ENCODE measurements at regions not wholly inside any gene's neighbourhood (a gene's known extent, or its start where the extent isn't known, plus 50 kb on each side); places are given as distances from the start of the nearest gene placed in this dataset.
"Not testable (repeated sequence)": the region's sequence is repeated elsewhere in the genome, so short reads cannot be mapped to it uniquely, and the experiment has no call there.

DNA sequence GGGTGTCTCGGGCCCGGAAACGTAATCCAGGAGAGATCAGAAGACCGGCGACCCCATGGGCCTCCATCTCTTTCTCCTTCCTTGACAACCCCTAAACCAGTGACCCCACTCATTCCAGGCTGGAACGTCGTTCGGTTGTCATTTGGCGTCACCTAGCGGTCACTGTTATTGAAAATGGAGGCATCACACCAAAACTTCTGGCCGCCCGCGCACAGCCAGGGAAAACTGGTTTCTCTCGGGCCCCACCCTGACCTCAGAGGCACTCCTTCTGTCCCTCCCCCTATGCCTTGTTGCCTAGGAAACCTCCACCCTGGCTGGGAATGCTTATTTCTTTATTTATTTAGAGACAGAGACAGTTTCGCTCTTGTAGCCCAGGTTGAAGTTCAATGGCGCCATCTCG is 2327.3 kb upstream of the TPTE start:
- not testable (repeated sequence) for DNase-seq (ENCODE audit: low read depth)

DNA sequence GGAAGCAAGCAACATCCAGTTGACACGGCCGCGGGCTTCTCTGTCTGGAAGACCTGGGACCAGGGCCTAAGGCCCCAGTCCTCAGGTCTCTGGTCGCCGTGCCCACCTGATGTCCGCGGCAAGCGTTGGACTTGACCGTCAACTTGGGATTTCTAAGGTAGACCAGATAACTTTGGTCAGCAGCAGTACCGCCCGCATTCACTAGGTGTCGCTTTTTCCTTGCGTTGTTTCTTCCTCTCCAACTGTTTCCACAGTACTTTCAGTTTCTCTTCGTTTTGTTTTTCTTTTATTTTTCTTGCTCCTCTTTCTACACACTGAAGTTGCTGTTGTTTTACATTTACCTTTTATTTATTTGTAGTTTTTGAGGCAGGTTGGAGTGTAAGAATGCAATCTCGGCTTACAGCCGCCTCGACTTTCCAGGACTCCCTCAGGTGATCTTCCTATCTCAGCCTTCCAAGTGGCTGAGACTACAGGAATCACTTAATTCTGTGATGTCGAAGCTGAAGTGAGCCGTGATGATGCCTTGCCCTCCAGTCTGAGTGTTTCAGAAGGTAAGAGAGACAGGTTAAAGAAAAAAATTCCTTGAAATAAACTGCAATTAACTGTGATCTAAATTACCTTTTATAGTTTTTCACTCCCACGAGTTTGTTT is 2323.9 kb upstream of the TPTE start:
- DNase-seq (ENCODE audit: low read depth): not testable (repeated sequence)

DNA sequence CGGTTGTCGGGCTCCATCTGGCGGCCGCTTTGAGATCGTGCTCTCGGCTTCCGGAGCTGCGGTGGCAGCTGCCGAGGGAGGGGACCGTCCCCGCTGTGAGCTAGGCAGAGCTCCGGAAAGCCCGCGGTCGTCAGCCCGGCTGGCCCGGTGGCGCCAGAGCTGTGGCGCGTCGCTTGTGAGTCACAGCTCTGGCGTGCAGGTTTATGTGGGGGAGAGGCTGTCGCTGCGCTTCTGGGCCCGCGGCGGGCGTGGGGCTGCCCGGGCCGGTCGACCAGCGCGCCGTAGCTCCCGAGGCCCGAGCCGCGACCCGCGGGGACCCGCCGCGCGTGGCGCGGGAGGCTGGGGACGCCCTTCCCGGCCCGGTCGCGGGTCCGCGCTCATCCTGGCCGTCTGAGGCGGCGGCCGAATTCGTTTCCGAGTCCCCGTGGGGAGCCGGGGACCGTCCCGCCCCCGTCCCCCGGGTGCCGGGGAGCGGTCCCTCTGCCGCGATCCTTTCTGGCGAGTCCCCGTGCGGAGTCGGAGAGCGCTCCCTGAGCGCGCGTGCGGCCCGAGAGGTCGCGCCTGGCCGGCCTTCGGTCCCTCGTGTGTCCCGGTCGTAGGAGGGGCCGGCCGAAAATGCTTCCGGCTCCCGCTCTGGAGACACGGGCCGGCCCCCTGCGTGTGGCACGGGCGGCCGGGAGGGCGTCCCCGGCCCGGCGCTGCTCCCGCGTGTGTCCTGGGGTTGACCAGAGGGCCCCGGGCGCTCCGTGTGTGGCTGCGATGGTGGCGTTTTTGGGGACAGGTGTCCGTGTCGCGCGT is 2316.1 kb upstream of the TPTE start:
- not testable (repeated sequence) for DNase-seq (ENCODE audit: low read depth)

DNA sequence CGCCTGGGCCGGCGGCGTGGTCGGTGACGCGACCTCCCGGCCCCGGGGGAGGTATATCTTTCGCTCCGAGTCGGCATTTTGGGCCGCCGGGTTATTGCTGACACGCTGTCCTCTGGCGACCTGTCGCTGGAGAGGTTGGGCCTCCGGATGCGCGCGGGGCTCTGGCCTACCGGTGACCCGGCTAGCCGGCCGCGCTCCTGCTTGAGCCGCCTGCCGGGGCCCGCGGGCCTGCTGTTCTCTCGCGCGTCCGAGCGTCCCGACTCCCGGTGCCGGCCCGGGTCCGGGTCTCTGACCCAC is 2315.5 kb upstream of the TPTE start:
- DNase-seq (ENCODE audit: low read depth): not testable (repeated sequence)

DNA sequence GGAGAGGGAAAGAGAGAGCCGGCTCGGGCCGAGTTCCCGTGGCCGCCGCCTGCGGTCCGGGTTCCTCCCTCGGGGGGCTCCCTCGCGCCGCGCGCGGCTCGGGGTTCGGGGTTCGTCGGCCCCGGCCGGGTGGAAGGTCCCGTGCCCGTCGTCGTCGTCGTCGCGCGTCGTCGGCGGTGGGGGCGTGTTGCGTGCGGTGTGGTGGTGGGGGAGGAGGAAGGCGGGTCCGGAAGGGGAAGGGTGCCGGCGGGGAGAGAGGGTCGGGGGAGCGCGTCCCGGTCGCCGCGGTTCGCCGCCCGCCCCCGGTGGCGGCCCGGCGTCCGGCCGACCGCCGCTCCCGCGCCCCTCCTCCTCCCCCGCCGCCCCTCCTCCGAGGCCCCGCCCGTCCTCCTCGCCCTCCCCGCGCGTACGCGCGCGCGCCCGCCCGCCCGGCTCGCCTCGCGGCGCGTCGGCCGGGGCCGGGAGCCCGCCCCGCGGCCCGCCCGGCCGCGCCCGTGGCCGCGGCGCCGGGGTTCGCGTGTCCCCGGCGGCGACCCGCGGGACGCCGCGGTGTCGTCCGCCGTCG is 2308.3 kb upstream of the TPTE start:
- peak; percentile 72 for DNase-seq (ENCODE audit: low read depth)

DNA sequence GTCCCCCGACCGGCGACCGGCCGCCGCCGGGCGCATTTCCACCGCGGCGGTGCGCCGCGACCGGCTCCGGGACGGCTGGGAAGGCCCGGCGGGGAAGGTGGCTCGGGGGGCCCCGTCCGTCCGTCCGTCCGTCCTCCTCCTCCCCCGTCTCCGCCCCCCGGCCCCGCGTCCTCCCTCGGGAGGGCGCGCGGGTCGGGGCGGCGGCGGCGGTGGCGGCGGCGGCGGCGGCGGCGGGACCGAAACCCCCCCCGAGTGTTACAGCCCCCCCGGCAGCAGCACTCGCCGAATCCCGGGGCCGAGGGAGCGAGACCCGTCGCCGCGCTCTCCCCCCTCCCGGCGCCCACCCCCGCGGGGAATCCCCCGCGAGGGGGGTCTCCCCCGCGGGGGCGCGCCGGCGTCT is 2306.8 kb upstream of the TPTE start:
- DNase-seq (ENCODE audit: low read depth): not testable (repeated sequence)

DNA sequence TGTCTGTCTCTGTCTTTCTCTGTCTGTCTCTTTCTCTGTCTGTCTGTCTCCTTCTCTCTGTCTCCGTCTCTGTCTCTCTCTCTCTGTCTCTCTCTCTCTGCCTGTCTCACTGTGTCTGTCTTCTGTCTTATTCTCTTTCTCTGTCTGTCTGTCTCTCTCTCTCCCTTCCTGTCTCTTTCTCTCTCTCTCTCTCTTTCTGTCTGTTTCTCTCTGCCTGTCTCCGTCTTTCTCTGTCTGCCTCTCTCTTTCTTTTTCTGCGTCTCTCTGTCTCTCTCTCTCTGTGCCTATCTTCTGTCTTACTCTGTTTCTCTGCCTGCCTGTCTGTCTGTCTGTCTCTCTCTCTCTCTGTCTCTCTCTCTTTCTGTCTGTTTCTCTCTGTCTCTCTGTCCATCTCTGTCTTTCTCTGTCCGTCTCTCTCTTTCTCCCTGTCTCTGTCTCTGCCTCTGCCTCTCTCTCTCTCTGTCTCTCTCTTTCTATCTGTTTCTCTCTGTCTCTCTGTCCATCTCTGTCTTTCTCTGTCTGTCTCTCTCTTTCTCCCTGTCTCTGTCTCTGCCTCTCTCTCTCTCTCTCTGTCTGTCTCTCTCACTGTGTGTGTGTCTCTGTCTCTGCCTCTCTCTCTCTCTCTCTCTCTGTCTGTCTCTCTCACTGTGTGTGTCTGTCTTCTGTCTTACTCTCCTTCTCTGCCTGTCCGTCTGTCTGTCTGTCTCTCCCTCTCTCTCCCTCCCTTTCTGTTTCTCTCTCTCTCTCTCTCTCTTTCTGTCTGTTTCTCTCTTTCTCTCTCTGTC is 2291.8 kb upstream of the TPTE start:
- not testable (repeated sequence) for DNase-seq (ENCODE audit: low read depth)

DNA sequence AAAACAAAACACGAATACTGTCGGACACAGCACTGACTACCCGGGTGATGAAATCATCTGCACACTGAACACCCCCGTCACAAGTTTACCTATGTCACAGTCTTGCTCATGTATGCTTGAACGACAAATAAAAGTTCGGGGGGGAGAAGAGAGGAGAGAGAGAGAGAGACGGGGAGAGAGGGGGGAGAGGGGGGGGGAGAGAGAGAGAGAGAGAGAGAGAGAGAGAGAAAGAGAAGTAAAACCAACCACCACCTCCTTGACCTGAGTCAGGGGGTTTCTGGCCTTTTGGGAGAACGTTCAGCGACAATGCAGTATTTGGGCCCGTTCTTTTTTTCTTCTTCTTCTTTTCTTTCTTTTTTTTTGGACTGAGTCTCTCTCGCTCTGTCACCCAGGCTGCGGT is 2290.1 kb upstream of the TPTE start:
- not testable (repeated sequence) for DNase-seq (ENCODE audit: low read depth)

DNA sequence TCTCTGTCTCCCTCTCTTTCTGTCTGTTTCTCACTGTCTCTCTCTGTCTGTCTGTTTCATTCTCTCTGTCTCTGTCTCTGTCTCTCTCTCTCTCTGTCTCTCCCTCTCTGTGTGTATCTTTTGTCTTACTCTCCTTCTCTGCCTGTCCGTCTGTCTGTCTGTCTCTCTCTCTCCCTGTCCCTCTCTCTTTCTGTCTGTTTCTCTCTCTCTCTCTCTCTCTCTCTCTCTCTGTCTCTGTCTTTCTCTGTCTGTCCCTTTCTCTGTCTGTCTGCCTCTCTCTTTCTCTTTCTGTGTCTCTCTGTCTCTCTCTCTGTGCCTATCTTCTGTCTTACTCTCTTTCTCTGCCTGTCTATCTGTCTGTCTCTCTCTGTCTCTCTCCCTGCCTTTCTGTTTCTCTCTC is 2288.4 kb upstream of the TPTE start:
- DNase-seq (ENCODE audit: low read depth): not testable (repeated sequence)

DNA sequence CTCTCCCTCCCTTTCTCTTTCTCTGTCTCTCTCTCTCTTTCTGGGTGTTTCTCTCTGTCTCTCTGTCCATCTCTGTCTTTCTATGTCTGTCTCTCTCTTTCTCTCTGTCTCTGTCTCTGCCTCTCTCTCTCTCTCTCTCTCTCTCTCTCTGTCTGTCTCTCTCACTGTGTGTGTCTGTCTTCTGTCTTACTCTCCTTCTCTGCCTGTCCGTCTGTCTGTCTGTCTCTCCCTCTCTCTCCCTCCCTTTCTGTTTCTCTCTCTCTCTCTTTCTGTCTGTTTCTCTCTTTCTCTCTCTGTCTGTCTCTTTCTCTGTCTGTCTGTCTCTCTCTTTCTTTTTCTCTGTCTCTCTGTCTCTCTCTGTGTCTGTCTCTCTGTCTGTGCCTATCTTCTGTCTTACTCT is 2287.3 kb upstream of the TPTE start:
- DNase-seq (ENCODE audit: low read depth): not testable (repeated sequence)

DNA sequence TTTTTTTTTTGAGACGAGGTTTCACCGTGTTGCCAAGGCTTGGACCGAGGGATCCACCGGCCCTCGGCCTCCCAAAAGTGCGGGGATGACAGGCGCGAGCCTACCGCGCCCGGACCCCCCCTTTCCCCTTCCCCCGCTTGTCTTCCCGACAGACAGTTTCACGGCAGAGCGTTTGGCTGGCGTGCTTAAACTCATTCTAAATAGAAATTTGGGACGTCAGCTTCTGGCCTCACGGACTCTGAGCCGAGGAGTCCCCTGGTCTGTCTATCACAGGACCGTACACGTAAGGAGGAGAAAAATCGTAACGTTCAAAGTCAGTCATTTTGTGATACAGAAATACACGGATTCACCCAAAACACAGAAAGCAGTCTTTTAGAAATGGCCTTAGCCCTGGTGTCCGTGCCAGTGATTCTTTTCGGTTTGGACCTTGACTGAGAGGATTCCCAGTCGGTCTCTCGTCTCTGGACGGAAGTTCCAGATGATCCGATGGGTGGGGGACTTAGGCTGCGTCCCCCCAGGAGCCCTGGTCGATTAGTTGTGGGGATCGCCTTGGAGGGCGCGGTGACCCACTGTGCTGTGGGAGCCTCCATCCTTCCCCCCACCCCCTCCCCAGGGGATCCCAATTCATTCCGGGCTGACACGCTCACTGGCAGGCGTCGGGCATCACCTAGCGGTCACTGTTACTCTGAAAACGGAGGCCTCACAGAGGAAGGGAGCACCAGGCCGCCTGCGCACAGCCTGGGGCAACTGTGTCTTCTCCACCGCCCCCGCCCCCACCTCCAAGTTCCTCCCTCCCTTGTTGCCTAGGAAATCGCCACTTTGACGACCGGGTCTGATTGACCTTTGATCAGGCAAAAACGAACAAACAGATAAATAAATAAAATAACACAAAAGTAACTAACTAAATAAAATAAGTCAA is 2276.4 kb upstream of the TPTE start:
- not testable (repeated sequence) for DNase-seq (ENCODE audit: low read depth)

DNA sequence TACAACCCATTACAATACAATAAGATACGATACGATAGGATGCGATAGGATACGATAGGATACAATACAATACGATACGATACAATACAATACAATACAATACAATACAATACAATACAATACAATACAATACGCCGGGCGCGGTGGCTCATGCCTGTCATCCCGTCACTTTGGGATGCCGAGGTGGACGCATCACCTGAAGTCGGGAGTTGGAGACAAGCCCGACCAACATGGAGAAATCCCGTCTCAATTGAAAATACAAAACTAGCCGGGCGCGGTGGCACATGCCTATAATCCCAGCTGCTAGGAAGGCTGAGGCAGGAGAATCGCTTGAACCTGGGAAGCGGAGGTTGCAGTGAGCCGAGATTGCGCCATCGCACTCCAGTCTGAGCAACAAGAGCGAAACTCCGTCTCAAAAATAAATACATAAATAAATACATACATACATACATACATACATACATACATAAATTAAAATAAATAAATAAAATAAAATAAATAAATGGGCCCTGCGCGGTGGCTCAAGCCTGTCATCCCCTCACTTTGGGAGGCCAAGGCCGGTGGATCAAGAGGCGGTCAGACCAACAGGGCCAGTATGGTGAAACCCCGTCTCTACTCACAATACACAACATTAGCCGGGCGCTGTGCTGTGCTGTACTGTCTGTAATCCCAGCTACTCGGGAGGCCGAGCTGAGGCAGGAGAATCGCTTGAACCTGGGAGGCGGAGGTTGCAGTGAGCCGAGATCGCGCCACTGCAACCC is 2275.6 kb upstream of the TPTE start:
- not testable (repeated sequence) for DNase-seq (ENCODE audit: low read depth)

DNA sequence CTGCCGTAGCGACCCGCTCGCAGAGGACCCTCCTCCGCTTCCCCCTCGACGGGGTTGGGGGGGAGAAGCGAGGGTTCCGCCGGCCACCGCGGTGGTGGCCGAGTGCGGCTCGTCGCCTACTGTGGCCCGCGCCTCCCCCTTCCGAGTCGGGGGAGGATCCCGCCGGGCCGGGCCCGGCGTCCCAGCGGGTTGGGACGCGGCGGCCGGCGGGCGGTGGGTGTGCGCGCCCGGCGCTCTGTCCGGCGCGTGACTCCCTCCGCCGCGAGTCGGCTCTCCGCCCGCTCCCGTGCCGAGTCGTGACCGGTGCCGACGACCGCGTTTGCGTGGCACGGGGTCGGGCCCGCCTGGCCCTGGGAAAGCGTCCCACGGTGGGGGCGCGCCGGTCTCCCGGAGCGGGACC is 2269.7 kb upstream of the TPTE start:
- not testable (repeated sequence) for DNase-seq (ENCODE audit: low read depth)

DNA sequence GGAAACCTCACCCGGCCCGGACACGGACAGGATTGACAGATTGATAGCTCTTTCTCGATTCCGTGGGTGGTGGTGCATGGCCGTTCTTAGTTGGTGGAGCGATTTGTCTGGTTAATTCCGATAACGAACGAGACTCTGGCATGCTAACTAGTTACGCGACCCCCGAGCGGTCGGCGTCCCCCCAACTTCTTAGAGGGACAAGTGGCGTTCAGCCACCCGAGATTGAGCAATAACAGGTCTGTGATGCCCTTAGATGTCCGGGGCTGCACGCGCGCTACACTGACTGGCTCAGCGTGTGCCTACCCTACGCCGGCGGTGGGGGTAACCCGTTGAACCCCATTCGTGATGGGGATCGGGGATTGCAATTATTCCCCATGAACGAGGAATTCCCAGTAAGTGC is 2266.3 kb upstream of the TPTE start:
- not testable (repeated sequence) for DNase-seq (ENCODE audit: low read depth)

DNA sequence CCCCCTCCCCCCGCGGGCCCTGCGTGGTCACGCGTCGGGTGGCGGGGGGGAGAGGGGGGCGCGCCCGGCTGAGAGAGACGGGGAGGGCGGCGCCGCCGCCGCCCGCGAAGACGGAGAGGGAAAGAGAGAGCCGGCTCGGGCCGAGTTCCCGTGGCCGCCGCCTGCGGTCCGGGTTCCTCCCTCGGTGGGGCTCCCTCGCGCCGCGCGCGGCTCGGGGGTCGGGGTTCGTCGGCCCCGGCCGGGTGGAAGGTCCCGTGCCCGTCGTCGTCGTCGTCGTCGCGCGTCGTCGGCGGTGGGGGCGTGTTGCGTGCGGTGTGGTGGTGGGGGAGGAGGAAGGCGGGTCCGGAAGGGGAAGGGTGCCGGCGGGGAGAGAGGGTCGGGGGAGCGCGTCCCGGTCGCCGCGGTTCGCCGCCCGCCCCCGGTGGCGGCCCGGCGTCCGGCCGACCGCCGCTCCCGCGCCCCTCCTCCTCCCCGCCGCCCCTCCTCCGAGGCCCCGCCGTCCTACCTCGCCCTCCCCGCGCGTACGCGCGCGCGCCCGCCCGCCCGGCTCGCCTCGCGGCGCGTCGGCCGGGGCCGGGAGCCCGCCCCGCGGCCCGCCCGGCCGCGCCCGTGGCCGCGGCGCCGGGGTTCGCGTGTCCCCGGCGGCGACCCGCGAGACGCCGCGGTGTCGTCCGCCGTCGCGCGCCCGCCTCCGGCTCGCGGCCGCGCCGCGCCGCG is 2264.1 kb upstream of the TPTE start:
- DNase-seq (ENCODE audit: low read depth): not testable (repeated sequence)

DNA sequence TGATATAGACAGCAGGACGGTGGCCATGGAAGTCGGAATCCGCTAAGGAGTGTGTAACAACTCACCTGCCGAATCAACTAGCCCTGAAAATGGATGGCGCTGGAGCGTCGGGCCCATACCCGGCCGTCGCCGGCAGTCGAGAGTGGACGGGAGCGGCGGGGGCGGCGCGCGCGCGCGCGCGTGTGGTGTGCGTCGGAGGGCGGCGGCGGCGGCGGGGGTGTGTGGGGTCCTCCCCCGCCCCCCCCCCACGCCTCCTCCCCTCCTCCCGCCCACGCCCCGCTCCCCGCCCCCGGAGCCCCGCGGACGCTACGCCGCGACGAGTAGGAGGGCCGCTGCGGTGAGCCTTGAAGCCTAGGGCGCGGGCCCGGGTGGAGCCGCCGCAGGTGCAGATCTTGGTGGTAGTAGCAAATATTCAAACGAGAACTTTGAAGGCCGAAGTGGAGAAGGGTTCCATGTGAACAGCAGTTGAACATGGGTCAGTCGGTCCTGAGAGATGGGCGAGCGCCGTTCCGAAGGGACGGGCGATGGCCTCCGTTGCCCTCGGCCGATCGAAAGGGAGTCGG is 2261.2 kb upstream of the TPTE start:
- not testable (repeated sequence) for DNase-seq (ENCODE audit: low read depth)

Measured in stimulated activated CD8-positive, alpha-beta memory T cell treated with anti-CD3 and anti-CD28 coated beads, Interleukin-15, amount 100 ng/mL, for 1 hour (primary cell).